ENCODE measurements at regions not wholly inside any gene's neighbourhood (a gene's known extent, or its start where the extent isn't known, plus 50 kb on each side); places are given as distances from the start of the nearest gene placed in this dataset.

DNA sequence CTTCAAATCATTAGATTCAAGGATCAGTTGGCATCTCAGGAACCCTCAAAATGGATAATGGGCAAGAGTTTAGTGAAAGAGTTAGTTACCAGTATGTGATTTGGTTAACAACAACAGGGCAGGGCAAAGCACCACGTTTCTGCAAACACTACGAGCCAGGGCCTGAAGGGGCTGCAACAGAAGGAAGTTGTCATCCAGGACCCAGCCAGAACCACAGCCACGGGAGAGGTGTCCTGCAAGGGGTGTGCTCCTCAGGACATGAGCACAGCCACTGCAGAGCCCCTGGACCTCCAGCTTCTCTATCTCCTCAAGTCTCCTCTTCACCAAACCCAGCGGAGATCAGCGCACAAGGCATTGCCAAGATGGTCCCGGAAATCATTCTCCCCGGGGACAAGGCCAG lies 173.3 kb upstream of the PIEZO2 start:
- Histone ChIP-seq H3K27ac (ENCODE audit: low read depth in 1 of 2, low read length in 2 of 2) (no peak overlapping the region), H3K9me3 (ENCODE audit: control insufficient read depth in 4 of 4, low read length in 3 of 4) (no peaks in the 10 kb centered on the region), H3K36me3 (ENCODE audit: control insufficient read depth in 4 of 4, insufficient read depth in 3 of 4, low read depth in 1 of 4, low read length in 3 of 4) (no peaks in the 10 kb centered on the region), H3K4me1 (ENCODE audit: control insufficient read depth in 4 of 4, insufficient read depth in 4 of 4, low read length in 3 of 4) (no peaks in the 10 kb centered on the region), H3K27me3 (ENCODE audit: control insufficient read depth in 4 of 4, insufficient read depth in 4 of 4, low read length in 3 of 4) (no peaks in the 10 kb centered on the region), H3K9ac (ENCODE audit: low read depth in 1 of 2, low read length in 2 of 2) (no peak overlapping the region), H3K4me3 (ENCODE audit: low read depth in 1 of 3, low read length in 3 of 3) (no peak overlapping the region)
- 68% methylated on average over 7 of the region's 7 CpGs for WGBS
- TF ChIP-seq RXRA (IDR thresholded peaks at IDR 0.05) (no peak), YY1 (IDR thresholded peaks at IDR 0.05) (no peak), HNF4G (IDR thresholded peaks at IDR 0.05) (no peak), NR2F2 (IDR thresholded peaks at IDR 0.05) (no peak), HNF4A (conservative IDR thresholded peaks at IDR 0.05) (no peak), RAD21 (IDR thresholded peaks at IDR 0.05) (no peak)
- TF ChIP-seq, protein P1, sequence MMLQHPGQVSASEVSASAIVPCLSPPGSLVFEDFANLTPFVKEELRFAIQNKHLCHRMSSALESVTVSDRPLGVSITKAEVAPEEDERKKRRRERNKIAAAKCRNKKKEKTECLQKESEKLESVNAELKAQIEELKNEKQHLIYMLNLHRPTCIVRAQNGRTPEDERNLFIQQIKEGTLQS (IDR thresholded peaks at IDR 0.05) = no peak
- TF ChIP-seq, protein P2, sequence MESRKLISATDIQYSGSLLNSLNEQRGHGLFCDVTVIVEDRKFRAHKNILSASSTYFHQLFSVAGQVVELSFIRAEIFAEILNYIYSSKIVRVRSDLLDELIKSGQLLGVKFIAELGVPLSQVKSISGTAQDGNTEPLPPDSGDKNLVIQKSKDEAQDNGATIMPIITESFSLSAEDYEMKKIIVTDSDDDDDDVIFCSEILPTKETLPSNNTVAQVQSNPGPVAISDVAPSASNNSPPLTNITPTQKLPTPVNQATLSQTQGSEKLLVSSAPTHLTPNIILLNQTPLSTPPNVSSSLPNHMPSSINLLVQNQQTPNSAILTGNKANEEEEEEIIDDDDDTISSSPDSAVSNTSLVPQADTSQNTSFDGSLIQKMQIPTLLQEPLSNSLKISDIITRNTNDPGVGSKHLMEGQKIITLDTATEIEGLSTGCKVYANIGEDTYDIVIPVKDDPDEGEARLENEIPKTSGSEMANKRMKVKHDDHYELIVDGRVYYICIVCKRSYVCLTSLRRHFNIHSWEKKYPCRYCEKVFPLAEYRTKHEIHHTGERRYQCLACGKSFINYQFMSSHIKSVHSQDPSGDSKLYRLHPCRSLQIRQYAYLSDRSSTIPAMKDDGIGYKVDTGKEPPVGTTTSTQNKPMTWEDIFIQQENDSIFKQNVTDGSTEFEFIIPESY (IDR thresholded peaks at IDR 0.05) = no peak
- DNase-seq (ENCODE audit: low spot score) = no peak

DNA sequence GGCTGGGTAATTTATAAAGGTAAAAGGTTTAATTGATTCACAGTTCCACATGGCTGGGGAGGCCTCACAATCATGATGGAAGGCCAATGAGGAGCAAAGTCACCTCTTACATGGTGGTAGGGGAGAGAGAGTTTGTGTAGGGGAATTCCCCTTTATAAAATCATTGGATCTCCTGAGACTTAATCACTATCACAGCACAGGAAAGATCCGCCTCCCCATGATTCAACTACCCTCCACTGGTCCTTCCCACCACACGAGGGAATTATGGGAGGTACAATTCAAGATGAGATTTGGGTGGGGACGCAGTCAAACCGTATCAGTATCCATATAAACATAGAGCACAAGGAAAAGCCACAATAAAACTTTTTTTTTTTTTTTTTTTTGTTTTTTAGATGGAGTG lies 172.6 kb upstream of the PIEZO2 start:
- TF ChIP-seq, protein P2 (IDR thresholded peaks at IDR 0.05) = no peak
- no peak for TF ChIP-seq HNF4G (IDR thresholded peaks at IDR 0.05)
- no peak for TF ChIP-seq RAD21 (IDR thresholded peaks at IDR 0.05)
- TF ChIP-seq, protein P3, sequence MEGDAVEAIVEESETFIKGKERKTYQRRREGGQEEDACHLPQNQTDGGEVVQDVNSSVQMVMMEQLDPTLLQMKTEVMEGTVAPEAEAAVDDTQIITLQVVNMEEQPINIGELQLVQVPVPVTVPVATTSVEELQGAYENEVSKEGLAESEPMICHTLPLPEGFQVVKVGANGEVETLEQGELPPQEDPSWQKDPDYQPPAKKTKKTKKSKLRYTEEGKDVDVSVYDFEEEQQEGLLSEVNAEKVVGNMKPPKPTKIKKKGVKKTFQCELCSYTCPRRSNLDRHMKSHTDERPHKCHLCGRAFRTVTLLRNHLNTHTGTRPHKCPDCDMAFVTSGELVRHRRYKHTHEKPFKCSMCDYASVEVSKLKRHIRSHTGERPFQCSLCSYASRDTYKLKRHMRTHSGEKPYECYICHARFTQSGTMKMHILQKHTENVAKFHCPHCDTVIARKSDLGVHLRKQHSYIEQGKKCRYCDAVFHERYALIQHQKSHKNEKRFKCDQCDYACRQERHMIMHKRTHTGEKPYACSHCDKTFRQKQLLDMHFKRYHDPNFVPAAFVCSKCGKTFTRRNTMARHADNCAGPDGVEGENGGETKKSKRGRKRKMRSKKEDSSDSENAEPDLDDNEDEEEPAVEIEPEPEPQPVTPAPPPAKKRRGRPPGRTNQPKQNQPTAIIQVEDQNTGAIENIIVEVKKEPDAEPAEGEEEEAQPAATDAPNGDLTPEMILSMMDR (IDR thresholded peaks at IDR 0.05; ENCODE audit: low read depth, low read length, missing input control) = no peak
- TF ChIP-seq GABPA (IDR thresholded peaks at IDR 0.05 in 1 of 2, conservative IDR thresholded peaks at IDR 0.05 in 1 of 2) = no peak
- Histone ChIP-seq H3K4me3 (ENCODE audit: low read depth in 1 of 3, low read length in 3 of 3) (no peak overlapping the region), H3K27me3 (ENCODE audit: control insufficient read depth in 4 of 4, insufficient read depth in 4 of 4, low read length in 3 of 4) (no peaks in the 10 kb centered on the region), H3K36me3 (ENCODE audit: control insufficient read depth in 4 of 4, insufficient read depth in 3 of 4, low read depth in 1 of 4, low read length in 3 of 4) (no peaks in the 10 kb centered on the region), H3K27ac (ENCODE audit: low read depth in 1 of 2, low read length in 2 of 2) (no peak overlapping the region), H3K9ac (ENCODE audit: low read depth in 1 of 2, low read length in 2 of 2) (no peak overlapping the region), H3K9me3 (ENCODE audit: control insufficient read depth in 4 of 4, low read length in 3 of 4) (no peaks in the 10 kb centered on the region), H3K4me1 (ENCODE audit: control insufficient read depth in 4 of 4, insufficient read depth in 4 of 4, low read length in 3 of 4) (no peaks in the 10 kb centered on the region)
- DNase-seq (ENCODE audit: low spot score) = no peak
- WGBS = 64% methylated on average over 4 of the region's 4 CpGs

DNA sequence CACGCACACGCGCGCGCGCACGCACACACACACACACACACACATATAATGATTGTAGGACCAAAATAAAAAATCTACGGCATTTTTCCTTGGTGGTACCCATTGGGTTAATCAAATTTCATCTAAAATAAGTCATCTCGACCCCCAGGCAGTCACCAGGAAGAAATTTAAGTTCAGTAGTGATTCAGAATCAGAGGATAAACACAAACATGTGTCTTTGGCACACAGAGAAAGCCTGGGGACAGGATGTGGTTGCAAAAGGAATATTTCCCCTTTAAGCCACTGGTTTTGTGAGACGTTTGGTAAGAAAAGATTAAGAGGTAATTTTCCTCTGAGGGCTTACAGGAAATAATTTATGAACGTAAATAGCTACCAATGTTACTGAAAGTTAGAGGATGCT lies 171.6 kb upstream of the PIEZO2 start:
- Histone ChIP-seq H3K4me3 (ENCODE audit: low read depth in 1 of 3, low read length in 3 of 3) (no peak overlapping the region), H3K36me3 (ENCODE audit: control insufficient read depth in 4 of 4, insufficient read depth in 3 of 4, low read depth in 1 of 4, low read length in 3 of 4) (no peaks in the 10 kb centered on the region), H3K9ac (ENCODE audit: low read depth in 1 of 2, low read length in 2 of 2) (no peak overlapping the region), H3K27me3 (ENCODE audit: control insufficient read depth in 4 of 4, insufficient read depth in 4 of 4, low read length in 3 of 4) (no peaks in the 10 kb centered on the region), H3K4me1 (ENCODE audit: control insufficient read depth in 4 of 4, insufficient read depth in 4 of 4, low read length in 3 of 4) (no peaks in the 10 kb centered on the region), H3K9me3 (ENCODE audit: control insufficient read depth in 4 of 4, low read length in 3 of 4) (no peaks in the 10 kb centered on the region), H3K27ac (ENCODE audit: low read depth in 1 of 2, low read length in 2 of 2) (no peak overlapping the region)
- no peak for TF ChIP-seq FOXA1 (IDR thresholded peaks at IDR 0.05)
- TF ChIP-seq HNF4G (IDR thresholded peaks at IDR 0.05) = no peak
- TF ChIP-seq, protein P4, sequence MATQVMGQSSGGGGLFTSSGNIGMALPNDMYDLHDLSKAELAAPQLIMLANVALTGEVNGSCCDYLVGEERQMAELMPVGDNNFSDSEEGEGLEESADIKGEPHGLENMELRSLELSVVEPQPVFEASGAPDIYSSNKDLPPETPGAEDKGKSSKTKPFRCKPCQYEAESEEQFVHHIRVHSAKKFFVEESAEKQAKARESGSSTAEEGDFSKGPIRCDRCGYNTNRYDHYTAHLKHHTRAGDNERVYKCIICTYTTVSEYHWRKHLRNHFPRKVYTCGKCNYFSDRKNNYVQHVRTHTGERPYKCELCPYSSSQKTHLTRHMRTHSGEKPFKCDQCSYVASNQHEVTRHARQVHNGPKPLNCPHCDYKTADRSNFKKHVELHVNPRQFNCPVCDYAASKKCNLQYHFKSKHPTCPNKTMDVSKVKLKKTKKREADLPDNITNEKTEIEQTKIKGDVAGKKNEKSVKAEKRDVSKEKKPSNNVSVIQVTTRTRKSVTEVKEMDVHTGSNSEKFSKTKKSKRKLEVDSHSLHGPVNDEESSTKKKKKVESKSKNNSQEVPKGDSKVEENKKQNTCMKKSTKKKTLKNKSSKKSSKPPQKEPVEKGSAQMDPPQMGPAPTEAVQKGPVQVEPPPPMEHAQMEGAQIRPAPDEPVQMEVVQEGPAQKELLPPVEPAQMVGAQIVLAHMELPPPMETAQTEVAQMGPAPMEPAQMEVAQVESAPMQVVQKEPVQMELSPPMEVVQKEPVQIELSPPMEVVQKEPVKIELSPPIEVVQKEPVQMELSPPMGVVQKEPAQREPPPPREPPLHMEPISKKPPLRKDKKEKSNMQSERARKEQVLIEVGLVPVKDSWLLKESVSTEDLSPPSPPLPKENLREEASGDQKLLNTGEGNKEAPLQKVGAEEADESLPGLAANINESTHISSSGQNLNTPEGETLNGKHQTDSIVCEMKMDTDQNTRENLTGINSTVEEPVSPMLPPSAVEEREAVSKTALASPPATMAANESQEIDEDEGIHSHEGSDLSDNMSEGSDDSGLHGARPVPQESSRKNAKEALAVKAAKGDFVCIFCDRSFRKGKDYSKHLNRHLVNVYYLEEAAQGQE (IDR thresholded peaks at IDR 0.05) = no peak
- TF ChIP-seq, protein P5, sequence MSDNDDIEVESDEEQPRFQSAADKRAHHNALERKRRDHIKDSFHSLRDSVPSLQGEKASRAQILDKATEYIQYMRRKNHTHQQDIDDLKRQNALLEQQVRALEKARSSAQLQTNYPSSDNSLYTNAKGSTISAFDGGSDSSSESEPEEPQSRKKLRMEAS (IDR thresholded peaks at IDR 0.05) = no peak
- no peak for TF ChIP-seq SP1 (IDR thresholded peaks at IDR 0.05)
- TF ChIP-seq HNF4A (conservative IDR thresholded peaks at IDR 0.05) = no peak
- TF ChIP-seq, protein P3 (IDR thresholded peaks at IDR 0.05; ENCODE audit: low read depth, low read length, missing input control) = no peak
- TF ChIP-seq TAF1 (conservative IDR thresholded peaks at IDR 0.05) = no peak
- no peak for TF ChIP-seq JUND (IDR thresholded peaks at IDR 0.05)
- DNase-seq (ENCODE audit: low spot score) = no peak
- 66% methylated on average over 11 of the region's 11 CpGs for WGBS

Data from liver (tissue), 8 donors.